Esophagus muscularis mucosa (tissue), 3 donors: ENCODE measurements at regions not wholly inside any gene's neighbourhood (a gene's known extent, or its start where the extent isn't known, plus 50 kb on each side); places are given as distances from the start of the nearest gene placed in this dataset.

ENCODE experiments used
- CTCF ChIP-seq, 3 experiments: fragments of 200-600 bp in 2 of 3; fragments of 450-650 bp in 1 of 3; sonication (generic) in 2 of 3; IDR thresholded peaks; one replicate each; pipeline ENCODE4 v1.5.1; 2017 to 2019; ENCODE audit warnings: antibody characterized with exemption in 3 of 3, mild to moderate bottlenecking in 2 of 3, moderate library complexity in 1 of 3
- POLR2A ChIP-seq: fragments of 450-650 bp; IDR thresholded peaks from one replicate; pipeline ENCODE4 v1.6.1; 2017; ENCODE audit warnings: antibody characterized with exemption, moderate library complexity, mild to moderate bottlenecking, low read depth

GRCh38 chr21:28752131-28752530, 240.5 kb downstream of the LTN1 start:
- TF ChIP-seq POLR2A (no peak), CTCF (IDR thresholded peaks at IDR 0.05) (no peak)
